B cell (primary cell): ENCODE measurements at regions not wholly inside any gene's neighbourhood (a gene's known extent, or its start where the extent isn't known, plus 50 kb on each side); places are given as distances from the start of the nearest gene placed in this dataset.

Experiments
- ATAC-seq: fragments of 200-7000 bp; cut with Tn5 transposase; one replicate; pipeline ENCODE4 v1.10.0; 2021; ENCODE audit warnings: low read depth, mild to moderate bottlenecking, moderate number of reproducible peaks, moderate library complexity
- CTCF ChIA-PET: fragments of 350-600 bp; sonication (Branson Sonifier 250); formaldehyde crosslinking; loops from one replicate; lab custom pipeline; 2021; ENCODE audit warnings: antibody characterized with exemption, inconsistent platforms; lab: Charles Lee
- POLR2A ChIA-PET: fragments of 350-600 bp; sonication (Branson Sonifier 250); formaldehyde crosslinking; loops from one replicate; lab custom pipeline; 2021; ENCODE audit warnings: antibody characterized with exemption; lab: Charles Lee
- DNase-seq: peaks from one replicate; pipeline ENCODE4 v3.0.0; 2013
- H2AFZ ChIP-seq: 2 replicates; pipeline ENCODE4 v1.6.1; 2012; ENCODE audit warnings: mild to moderate bottlenecking, low read depth, low read length; ENCODE audit not compliant: insufficient read depth, poor library complexity, severe bottlenecking
- H3K27ac ChIP-seq, 2 donors: 1 replicate in 1 of 2; 2 replicates in 1 of 2; pipeline ENCODE4 v1.5.1; 2012 to 2013; ENCODE audit warnings: low read length in 2 of 2, mild to moderate bottlenecking in 2 of 2, moderate library complexity in 1 of 2
- H3K27me3 ChIP-seq, 4 experiments: fragments of 200-600 bp in 1 of 4; sonication (generic) in 1 of 4; replicated peaks in 1 of 4; 1 replicate in 2 of 4; 2 replicates in 2 of 4; pipeline versions ENCODE4 v1.6.1 to v1.7.0; 2013 to 2016; ENCODE audit warnings: low read length in 3 of 4, mild to moderate bottlenecking in 2 of 4, mixed read lengths in 1 of 4, moderate library complexity in 1 of 4; ENCODE audit not compliant: insufficient read depth in 4 of 4, control insufficient read depth in 3 of 4; ENCODE audit errors: control extremely low read depth in 1 of 4
- H3K36me3 ChIP-seq, 2 experiments: replicated peaks in 1 of 2; 1 replicate in 1 of 2; 2 replicates in 1 of 2; pipeline versions ENCODE4 v1.6.1 to v1.7.1; 2013; ENCODE audit warnings: low read length in 1 of 2; ENCODE audit not compliant: insufficient read depth in 2 of 2, control insufficient read depth in 1 of 2; ENCODE audit errors: control extremely low read depth in 1 of 2, extremely low read depth in 1 of 2
- H3K4me1 ChIP-seq, 2 donors: fragments of 200-600 bp in 1 of 2; sonication (generic) in 1 of 2; 1 replicate in 1 of 2; 2 replicates in 1 of 2; pipeline versions ENCODE4 v1.5.1 to v1.6.1; 2013 to 2017; ENCODE audit warnings: low read length in 2 of 2; ENCODE audit not compliant: control insufficient read depth in 2 of 2, insufficient read depth in 2 of 2
- H3K4me2 ChIP-seq: replicated peaks from 2 replicates; pipeline ENCODE3; 2012; ENCODE audit warnings: mild to moderate bottlenecking, low read depth, low read length; ENCODE audit not compliant: poor library complexity, severe bottlenecking
- H3K4me3 ChIP-seq, 5 experiments: fragments of 200-600 bp in 1 of 5; sonication (generic) in 1 of 5; 1 replicate in 3 of 5; 2 replicates in 2 of 5; pipeline versions ENCODE4 v1.5.1 to v1.7.0; 2011 to 2016; ENCODE audit warnings: low read length in 4 of 5, mild to moderate bottlenecking in 4 of 5, low read depth in 2 of 5, control low read depth in 1 of 5, moderate library complexity in 1 of 5; ENCODE audit not compliant: insufficient read depth in 1 of 5; ENCODE audit errors: control extremely low read depth in 1 of 5, extremely low read depth in 1 of 5
- H3K79me2 ChIP-seq: fragments of 200-600 bp; sonication (generic); one replicate; pipeline ENCODE4 v1.6.0; 2016; ENCODE audit warnings: low read length; ENCODE audit not compliant: control insufficient read depth, insufficient read depth
- H3K9ac ChIP-seq: fragments of 200-600 bp; sonication (generic); 2 replicates; pipeline ENCODE4 v1.6.1; 2017; ENCODE audit warnings: mild to moderate bottlenecking, low read length, moderate library complexity
- H3K9me3 ChIP-seq, 3 donors: one replicate each; pipeline versions ENCODE4 v1.6.1 to v1.7.1; 2013; ENCODE audit warnings: low read length in 2 of 3; ENCODE audit not compliant: control insufficient read depth in 2 of 3, insufficient read depth in 1 of 3; ENCODE audit errors: control extremely low read depth in 1 of 3
- H4K20me1 ChIP-seq: 2 replicates; pipeline ENCODE4 v1.6.0; 2012; ENCODE audit warnings: mild to moderate bottlenecking, low read length; ENCODE audit not compliant: insufficient read depth, control insufficient read depth, poor library complexity, severe bottlenecking
- H3K27ac Mint-ChIP-seq: one replicate; pipeline ENCODE4 v1.8.0; 2021; ENCODE audit warnings: mixed read lengths
- H3K27me3 Mint-ChIP-seq: one replicate; pipeline ENCODE4 v1.8.0; 2021; ENCODE audit warnings: mixed read lengths
- H3K4me1 Mint-ChIP-seq: one replicate; pipeline ENCODE4 v1.8.0; 2021; ENCODE audit warnings: mixed read lengths
- H3K4me3 Mint-ChIP-seq: one replicate; pipeline ENCODE4 v1.8.0; 2021; ENCODE audit warnings: mixed read lengths
- H3K9me3 Mint-ChIP-seq: one replicate; pipeline ENCODE4 v1.8.0; 2022; ENCODE audit warnings: mixed read lengths; ENCODE audit not compliant: insufficient read depth
- EZH2 ChIP-seq: IDR thresholded peaks from 2 replicates; pipeline ENCODE4 v1.6.1; 2012; ENCODE audit warnings: borderline replicate concordance, low read depth, mild to moderate bottlenecking, moderate library complexity, low read length; ENCODE audit not compliant: insufficient read depth, poor library complexity, severe bottlenecking
- WGBS: methylation state at CpG from one replicate; pipeline ENCODE4 v1.1.5; 2013; ENCODE audit warnings: missing lambda C conversion rate; ENCODE audit not compliant: insufficient coverage; 5-methylcytosine and 5-hydroxymethylcytosine counted together
- intact Hi-C: fragments of 100-400 bp; cut with micrococcal nuclease; formaldehyde crosslinking; loops from one replicate; pipeline ENCODE4 v1.10.0; 2022
- TF ChIP-seq, protein P1 (sequence below): fragments of 200-600 bp; IDR thresholded peaks from one replicate; pipeline ENCODE4 v1.8.0; 2022; ENCODE audit warnings: antibody characterized with exemption, mild to moderate bottlenecking

DNA sequence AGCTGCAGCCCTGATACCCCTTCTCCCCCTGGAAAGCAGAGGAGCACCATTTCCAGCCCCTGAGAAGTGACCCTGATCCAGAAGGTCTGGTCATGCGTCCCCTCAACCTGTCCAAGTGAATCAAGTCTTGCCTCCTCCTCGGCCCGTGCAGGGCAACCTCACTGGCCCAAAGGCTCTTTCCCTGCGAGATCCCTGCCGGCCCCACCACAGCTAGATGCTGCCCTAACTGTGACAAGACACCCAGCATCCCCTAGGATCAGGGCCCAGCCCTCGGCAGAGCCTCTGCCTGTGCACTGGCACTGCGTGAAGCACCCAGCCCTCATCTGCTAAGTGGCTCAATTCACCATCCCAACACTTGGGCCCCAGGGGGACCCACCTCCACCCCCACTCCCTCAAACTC is 155.1 kb downstream of the NUP210 start:
- H3K9me3 ChIP-seq: peaks cover 0 to 31% (median 5%) of the 10 kb centered on the region in 3 donors
- DNase-seq: no peak
- no peak overlapping the region for H2AFZ ChIP-seq
- 94% methylated on average over 7 of the region's 7 CpGs for WGBS
- H3K4me2 ChIP-seq: no peak overlapping the region
- peaks cover 11 to 15% of the 10 kb centered on the region in 2 donors for H3K4me1 ChIP-seq
- no peak overlapping the region for H3K27ac ChIP-seq
- ChIA-PET POLR2A (no interaction called here), CTCF (no interaction called here)
- peaks cover 0 to 20% (median 0%) of the 10 kb centered on the region in 4 experiments for H3K27me3 ChIP-seq
- H3K4me3 Mint-ChIP-seq: no peak overlapping the region
- H3K27ac Mint-ChIP-seq: no peak overlapping the region
- H3K4me1 Mint-ChIP-seq: peaks cover 12% of the 10 kb centered on the region
- intact Hi-C loops: no loop called here
- no peaks in the 10 kb centered on the region for H4K20me1 ChIP-seq
- H3K9me3 Mint-ChIP-seq: no peaks in the 10 kb centered on the region
- H3K9ac ChIP-seq: no peak overlapping the region
- H3K4me3 ChIP-seq: no peak overlapping the region
- no peak for TF ChIP-seq EZH2
- TF ChIP-seq, protein P1, sequence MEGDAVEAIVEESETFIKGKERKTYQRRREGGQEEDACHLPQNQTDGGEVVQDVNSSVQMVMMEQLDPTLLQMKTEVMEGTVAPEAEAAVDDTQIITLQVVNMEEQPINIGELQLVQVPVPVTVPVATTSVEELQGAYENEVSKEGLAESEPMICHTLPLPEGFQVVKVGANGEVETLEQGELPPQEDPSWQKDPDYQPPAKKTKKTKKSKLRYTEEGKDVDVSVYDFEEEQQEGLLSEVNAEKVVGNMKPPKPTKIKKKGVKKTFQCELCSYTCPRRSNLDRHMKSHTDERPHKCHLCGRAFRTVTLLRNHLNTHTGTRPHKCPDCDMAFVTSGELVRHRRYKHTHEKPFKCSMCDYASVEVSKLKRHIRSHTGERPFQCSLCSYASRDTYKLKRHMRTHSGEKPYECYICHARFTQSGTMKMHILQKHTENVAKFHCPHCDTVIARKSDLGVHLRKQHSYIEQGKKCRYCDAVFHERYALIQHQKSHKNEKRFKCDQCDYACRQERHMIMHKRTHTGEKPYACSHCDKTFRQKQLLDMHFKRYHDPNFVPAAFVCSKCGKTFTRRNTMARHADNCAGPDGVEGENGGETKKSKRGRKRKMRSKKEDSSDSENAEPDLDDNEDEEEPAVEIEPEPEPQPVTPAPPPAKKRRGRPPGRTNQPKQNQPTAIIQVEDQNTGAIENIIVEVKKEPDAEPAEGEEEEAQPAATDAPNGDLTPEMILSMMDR: no peak
- H3K27me3 Mint-ChIP-seq: peaks cover 21% of the 10 kb centered on the region
- ATAC-seq: no peak
- H3K36me3 ChIP-seq: no peaks in the 10 kb centered on the region
- no peaks in the 10 kb centered on the region for H3K79me2 ChIP-seq

DNA sequence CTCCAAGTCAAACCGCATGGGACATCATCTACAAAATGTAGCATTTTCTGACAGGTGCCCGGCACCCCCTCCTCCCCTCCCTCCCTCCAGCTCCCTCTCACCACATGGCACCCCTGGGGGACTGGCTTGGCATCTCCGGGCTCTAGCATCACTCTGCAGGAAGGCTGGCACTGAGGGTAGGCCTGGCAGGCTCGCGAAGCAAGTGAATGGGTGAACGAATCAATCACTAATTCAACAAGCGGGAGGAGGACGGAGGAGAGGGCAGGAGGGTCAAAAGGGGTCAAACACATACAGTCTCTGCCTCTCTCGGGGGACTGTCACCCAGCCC is 155.7 kb downstream of the NUP210 start:
- Histone ChIP-seq H3K4me3 (no peak overlapping the region), H3K27ac (no peak overlapping the region), H3K4me1 (peaks cover 11 to 15% of the 10 kb centered on the region in 2 donors), H3K9me3 (peaks cover 0 to 25% (median 3%) of the 10 kb centered on the region in 3 donors), H3K79me2 (no peaks in the 10 kb centered on the region), H3K4me2 (no peak overlapping the region), H3K36me3 (no peaks in the 10 kb centered on the region), H2AFZ (no peak overlapping the region), H4K20me1 (no peaks in the 10 kb centered on the region), H3K9ac (no peak overlapping the region), H3K27me3 (peaks cover 0 to 17% (median 0%) of the 10 kb centered on the region in 4 experiments)
- 86% methylated on average over 8 of the region's 9 CpGs for WGBS
- Mint-ChIP-seq H3K27ac (no peak overlapping the region), H3K4me1 (peaks cover 12% of the 10 kb centered on the region), H3K9me3 (no peaks in the 10 kb centered on the region), H3K27me3 (peaks cover 24% of the 10 kb centered on the region), H3K4me3 (no peak overlapping the region)
- ChIA-PET CTCF (no interaction called here), POLR2A (no interaction called here)
- TF ChIP-seq EZH2: no peak
- TF ChIP-seq, protein P1: no peak
- DNase-seq (no peak), ATAC-seq (no peak)
- intact Hi-C loops: no loop called here
